Liver (tissue), 8 donors: ENCODE measurements at regions not wholly inside any gene's neighbourhood (a gene's known extent, or its start where the extent isn't known, plus 50 kb on each side); places are given as distances from the start of the nearest gene placed in this dataset.

Source experiments
- DNase-seq: peaks from one replicate; pipeline ENCODE4 v3.0.0-alpha.2; 2017; ENCODE audit warnings: low spot score
- H3K27ac ChIP-seq, 2 donors: one replicate each; pipeline ENCODE4 v1.7.0; 2013; ENCODE audit warnings: inconsistent platforms in 2 of 2, low read length in 2 of 2, control low read depth in 1 of 2, low read depth in 1 of 2, mild to moderate bottlenecking in 1 of 2
- H3K27me3 ChIP-seq, 4 donors: one replicate each; pipeline versions ENCODE4 v1.6.1 to v1.7.0; 2013; ENCODE audit warnings: low read length in 3 of 4, inconsistent platforms in 1 of 4, mild to moderate bottlenecking in 1 of 4, moderate library complexity in 1 of 4; ENCODE audit not compliant: control insufficient read depth in 4 of 4, insufficient read depth in 4 of 4
- H3K36me3 ChIP-seq, 4 donors: one replicate each; pipeline versions ENCODE4 v1.6.1 to v1.7.0; 2013; ENCODE audit warnings: low read length in 3 of 4, mild to moderate bottlenecking in 3 of 4, low read depth in 1 of 4, moderate library complexity in 1 of 4; ENCODE audit not compliant: control insufficient read depth in 4 of 4, insufficient read depth in 3 of 4
- H3K4me1 ChIP-seq, 4 donors: one replicate each; pipeline versions ENCODE4 v1.6.1 to v1.7.0; 2013; ENCODE audit warnings: low read length in 3 of 4, mild to moderate bottlenecking in 3 of 4, moderate library complexity in 1 of 4; ENCODE audit not compliant: control insufficient read depth in 4 of 4, insufficient read depth in 4 of 4
- H3K4me3 ChIP-seq, 3 donors: one replicate each; pipeline versions ENCODE4 v1.6.1 to v1.7.0; 2013; ENCODE audit warnings: low read length in 3 of 3, control low read depth in 1 of 3, low read depth in 1 of 3, mild to moderate bottlenecking in 1 of 3
- H3K9ac ChIP-seq, 2 donors: one replicate each; pipeline ENCODE4 v1.7.0; 2013; ENCODE audit warnings: low read length in 2 of 2, mild to moderate bottlenecking in 2 of 2, moderate library complexity in 2 of 2, control low read depth in 1 of 2, low read depth in 1 of 2
- H3K9me3 ChIP-seq, 4 donors: one replicate each; pipeline versions ENCODE4 v1.6.1 to v1.7.0; 2013; ENCODE audit warnings: low read length in 3 of 4; ENCODE audit not compliant: control insufficient read depth in 4 of 4
- ATF3 ChIP-seq: IDR thresholded peaks from 2 replicates; pipeline ENCODE4 v1.6.1; 2016; ENCODE audit warnings: antibody characterized with exemption
- CTCF ChIP-seq: fragments of 150-350 bp; IDR thresholded peaks from 2 replicates; pipeline ENCODE4 v1.5.1; 2017; ENCODE audit warnings: improper control_type of control experiment, low read depth, low read length; ENCODE audit not compliant: missing input control
- EGR1 ChIP-seq, 2 donors: IDR thresholded peaks; 2 replicates each; pipeline ENCODE4 v1.6.1; 2016 to 2018; ENCODE audit warnings: antibody characterized with exemption in 2 of 2, low read depth in 2 of 2
- FOXA1 ChIP-seq: IDR thresholded peaks from 2 replicates; pipeline ENCODE4 v1.6.1; 2016; ENCODE audit warnings: antibody characterized with exemption
- FOXA2 ChIP-seq: IDR thresholded peaks from 2 replicates; pipeline ENCODE4 v1.6.1; 2016; ENCODE audit warnings: antibody characterized with exemption
- GABPA ChIP-seq, 2 donors: IDR thresholded peaks in 1 of 2; conservative IDR thresholded peaks in 1 of 2; 2 replicates each; pipeline ENCODE4 v1.6.1; 2016; ENCODE audit warnings: antibody characterized with exemption in 2 of 2, mild to moderate bottlenecking in 1 of 2, moderate library complexity in 1 of 2
- HNF4A ChIP-seq, 2 donors: conservative IDR thresholded peaks; 2 replicates each; pipeline ENCODE4 v1.6.1; 2016; ENCODE audit warnings: antibody characterized with exemption in 2 of 2, mild to moderate bottlenecking in 2 of 2
- HNF4G ChIP-seq: IDR thresholded peaks from 2 replicates; pipeline ENCODE4 v1.6.1; 2016; ENCODE audit warnings: antibody characterized with exemption
- MAX ChIP-seq: IDR thresholded peaks from 2 replicates; pipeline ENCODE4 v1.6.1; 2016; ENCODE audit warnings: antibody characterized with exemption
- NR2F2 ChIP-seq: IDR thresholded peaks from 2 replicates; pipeline ENCODE4 v1.6.1; 2016; ENCODE audit warnings: antibody characterized with exemption
- RAD21 ChIP-seq, 2 donors: IDR thresholded peaks; 2 replicates each; pipeline ENCODE4 v1.6.1; 2016; ENCODE audit warnings: antibody characterized with exemption in 2 of 2, mild to moderate bottlenecking in 2 of 2
- REST ChIP-seq: IDR thresholded peaks from 2 replicates; pipeline ENCODE4 v1.6.1; 2016; ENCODE audit warnings: antibody characterized with exemption, mild to moderate bottlenecking
- RXRA ChIP-seq, 2 donors: IDR thresholded peaks; 2 replicates each; pipeline ENCODE4 v1.6.1; 2017 to 2018; ENCODE audit warnings: antibody characterized with exemption in 2 of 2, mild to moderate bottlenecking in 1 of 2
- SP1 ChIP-seq: IDR thresholded peaks from 2 replicates; pipeline ENCODE4 v1.6.1; 2018; ENCODE audit warnings: antibody characterized with exemption, mild to moderate bottlenecking
- TAF1 ChIP-seq: conservative IDR thresholded peaks from 2 replicates; pipeline ENCODE4 v1.6.1; 2016; ENCODE audit warnings: antibody characterized with exemption, mild to moderate bottlenecking
- YY1 ChIP-seq: IDR thresholded peaks from 2 replicates; pipeline ENCODE4 v1.6.1; 2016; ENCODE audit warnings: antibody characterized with exemption, mild to moderate bottlenecking
- ZBTB33 ChIP-seq: IDR thresholded peaks from 2 replicates; pipeline ENCODE4 v1.6.1; 2016; ENCODE audit warnings: antibody characterized with exemption
- WGBS: extraction: QIAGEN DNeasy Blood & Tissue Kit; methylation state at CpG from one replicate; pipeline ENCODE4 v1.1.7; 2013; 5-methylcytosine and 5-hydroxymethylcytosine counted together
- donor health status: healthy.
- donor health status: healthy.
- donor health status: healthy.
- donor health status: healthy.
- donor health status: healthy.

GRCh38 chr15:93459396-93459795, 370.4 kb upstream of the RGMA start:
- no peaks in the 10 kb centered on the region for H3K36me3 ChIP-seq
- no peak overlapping the region for H3K4me3 ChIP-seq
- no peak for DNase-seq
- H3K27me3 ChIP-seq: peaks cover 0 to 8% (median 0%) of the 10 kb centered on the region in 4 donors
- H3K27ac ChIP-seq: no peak overlapping the region
- H3K9me3 ChIP-seq: no peaks in the 10 kb centered on the region
- no peaks in the 10 kb centered on the region for H3K4me1 ChIP-seq
- TF ChIP-seq RAD21 (IDR thresholded peaks at IDR 0.05): no peak
- WGBS: 91% methylated on average over 3 of the region's 3 CpGs
- no peak overlapping the region for H3K9ac ChIP-seq

- WGBS: 60% methylated on average over 5 of the region's 5 CpGs
- TF ChIP-seq GABPA (IDR thresholded peaks at IDR 0.05 in 1 of 2, conservative IDR thresholded peaks at IDR 0.05 in 1 of 2) (no peak), CTCF (no peak)
Observed at GRCh38 chr15:93458597-93458996, 369.6 kb upstream of the RGMA start.

GRCh38 chr15:93454788-93455187, 365.8 kb upstream of the RGMA start:
- 30% methylated on average over 7 of the region's 7 CpGs for WGBS
- no peak overlapping the region for H3K4me3 ChIP-seq
- H3K9me3 ChIP-seq: no peaks in the 10 kb centered on the region
- H3K27me3 ChIP-seq: peaks cover 0 to 6% (median 0%) of the 10 kb centered on the region in 4 donors
- no peaks in the 10 kb centered on the region for H3K4me1 ChIP-seq
- H3K36me3 ChIP-seq: no peaks in the 10 kb centered on the region
- no peak for TF ChIP-seq CTCF
- TF ChIP-seq FOXA1: no peak
- no peak for TF ChIP-seq RAD21 (IDR thresholded peaks at IDR 0.05)
- TF ChIP-seq FOXA2: no peak
- TF ChIP-seq ZBTB33: no peak
- TF ChIP-seq SP1: no peak
- no peak for TF ChIP-seq NR2F2
- no peak for TF ChIP-seq HNF4G
- TF ChIP-seq MAX: no peak
- TF ChIP-seq YY1: no peak
- TF ChIP-seq GABPA (IDR thresholded peaks at IDR 0.05 in 1 of 2, conservative IDR thresholded peaks at IDR 0.05 in 1 of 2): no peak
- no peak for TF ChIP-seq REST
- TF ChIP-seq ATF3: no peak
- TF ChIP-seq RXRA (IDR thresholded peaks at IDR 0.05): no peak
- no peak for TF ChIP-seq HNF4A (conservative IDR thresholded peaks at IDR 0.05)
- no peak for TF ChIP-seq TAF1
- no peak for TF ChIP-seq EGR1 (IDR thresholded peaks at IDR 0.05; ENCODE audit: low read depth in 2 of 2)
- no peak overlapping the region for H3K9ac ChIP-seq
- H3K27ac ChIP-seq: no peak overlapping the region
- DNase-seq: no peak

More at GRCh38 chr15:93458597-93458996, 369.6 kb upstream of the RGMA start:
- Histone ChIP-seq H3K27me3 (peaks cover 0 to 8% (median 0%) of the 10 kb centered on the region in 4 donors), H3K27ac (no peak overlapping the region), H3K4me1 (no peaks in the 10 kb centered on the region), H3K9ac (no peak overlapping the region), H3K36me3 (no peaks in the 10 kb centered on the region), H3K9me3 (no peaks in the 10 kb centered on the region), H3K4me3 (no peak overlapping the region)
- DNase-seq: no peak
